ENCODE measurements at regions not wholly inside any gene's neighbourhood (a gene's known extent, or its start where the extent isn't known, plus 50 kb on each side); places are given as distances from the start of the nearest gene placed in this dataset.

GRCh38 chr3:82761858-82762257 is 1000.4 kb upstream of the GBE1 start (continued):
- TF ChIP-seq HMBOX1 (IDR thresholded peaks at IDR 0.05) (no peak), TFAM (CRISPR knock-in tag; conservative IDR thresholded peaks at IDR 0.05) (no peak)

GRCh38 chr3:82745544-82745943 is 984.1 kb upstream of the GBE1 start:
- no peaks in the 10 kb centered on the region for H3K36me3 ChIP-seq (ENCODE audit: control insufficient read depth, insufficient read depth, low read length)
- DNase-seq (ENCODE audit: extremely low read depth in 1 of 4, low spot score in 3 of 4) (no peak), ATAC-seq (no peak), FAIRE-seq (no peak)
- ChIA-PET CTCF (ENCODE audit: low intra/inter-chr PET ratio) (no interaction called here), POLR2A (no interaction called here)
- in situ Hi-C loops (cut with MboI) (no loop called here), intact Hi-C loops (cut with micrococcal nuclease) (no loop called here)
- H3K4me1 ChIP-seq (replicated peaks in 1 of 2; ENCODE audit: control insufficient read depth in 2 of 2, insufficient read depth in 2 of 2, low read length in 2 of 2), result no peaks in the 10 kb centered on the region
- WGBS (ENCODE audit: insufficient coverage, low coverage, missing lambda C conversion rate), result 0% methylated on average over 1 of the region's 1 CpG
- no peak overlapping the region for H3K27ac ChIP-seq (ENCODE audit: extremely low read depth, low read depth, low read length)
- BruUV-seq (replicated peaks), result no TSS peak
- no peak for TF ChIP-seq RBM15 (IDR thresholded peaks at IDR 0.05; ENCODE audit: insufficient read depth, low read length)
- TF ChIP-seq ZNF431 (CRISPR knock-in tag; IDR thresholded peaks at IDR 0.05), result no peak
- no peak overlapping the region for H3K4me3 ChIP-seq
- H3K9me1 ChIP-seq (ENCODE audit: control insufficient read depth, insufficient read depth, low read length), result no peaks in the 10 kb centered on the region
- H3K79me2 ChIP-seq (ENCODE audit: control insufficient read depth, insufficient read depth, low read length), result no peaks in the 10 kb centered on the region
- H3K9ac ChIP-seq (ENCODE audit: insufficient read depth in 1 of 2, low read depth in 2 of 2, low read length in 2 of 2), result no peak overlapping the region
- no peak overlapping the region for H2AFZ ChIP-seq (ENCODE audit: low read depth, low read length)
- no peaks in the 10 kb centered on the region for H3K9me3 ChIP-seq (replicated peaks; ENCODE audit: control insufficient read depth, insufficient read depth, low read depth, low read length)
- H3K4me2 ChIP-seq (ENCODE audit: insufficient read depth, low read length), result no peak overlapping the region
- no peaks in the 10 kb centered on the region for H4K20me1 ChIP-seq (replicated peaks; ENCODE audit: control insufficient read depth, insufficient read depth, low read length)
- no peaks in the 10 kb centered on the region for H3K27me3 ChIP-seq (ENCODE audit: control insufficient read depth in 2 of 2, insufficient read depth in 2 of 2, low read length in 2 of 2)

- intact Hi-C loops (cut with micrococcal nuclease) (no loop called here), in situ Hi-C loops (cut with MboI) (no loop called here)
- ATAC-seq, result no peak
- Histone ChIP-seq H3K79me2 (ENCODE audit: control insufficient read depth, insufficient read depth, low read length) (no peaks in the 10 kb centered on the region), H3K9ac (ENCODE audit: insufficient read depth in 1 of 2, low read depth in 2 of 2, low read length in 2 of 2) (no peak overlapping the region), H3K36me3 (ENCODE audit: control insufficient read depth, insufficient read depth, low read length) (no peaks in the 10 kb centered on the region), H2AFZ (ENCODE audit: low read depth, low read length) (no peak overlapping the region), H3K9me3 (replicated peaks; ENCODE audit: control insufficient read depth, insufficient read depth, low read depth, low read length) (no peaks in the 10 kb centered on the region), H3K4me3 (no peak overlapping the region), H3K9me1 (ENCODE audit: control insufficient read depth, insufficient read depth, low read length) (no peaks in the 10 kb centered on the region), H3K27ac (ENCODE audit: extremely low read depth, low read depth, low read length) (no peak overlapping the region), H3K4me2 (ENCODE audit: insufficient read depth, low read length) (no peak overlapping the region), H3K27me3 (ENCODE audit: control insufficient read depth in 2 of 2, insufficient read depth in 2 of 2, low read length in 2 of 2) (no peaks in the 10 kb centered on the region), H4K20me1 (replicated peaks; ENCODE audit: control insufficient read depth, insufficient read depth, low read length) (no peaks in the 10 kb centered on the region), H3K4me1 (replicated peaks in 1 of 2; ENCODE audit: control insufficient read depth in 2 of 2, insufficient read depth in 2 of 2, low read length in 2 of 2) (no peaks in the 10 kb centered on the region)
- DNase-seq (ENCODE audit: extremely low read depth in 1 of 4, low spot score in 3 of 4), result no peak
- ChIA-PET POLR2A (no interaction called here), CTCF (ENCODE audit: low intra/inter-chr PET ratio) (no interaction called here)
- BruUV-seq (replicated peaks), result no TSS peak
- FAIRE-seq, result no peak
- WGBS (ENCODE audit: insufficient coverage, low coverage, missing lambda C conversion rate), result 0% methylated on average over 5 of the region's 5 CpGs
- TF ChIP-seq ZFPM2 (CRISPR knock-in tag; IDR thresholded peaks at IDR 0.05) (no peak), NR2C2 (CRISPR knock-in tag; IDR thresholded peaks at IDR 0.05) (no peak), NR2C2 (tag; IDR thresholded peaks at IDR 0.05) (no peak), NCOR1 (IDR thresholded peaks at IDR 0.05) (no peak), NFIX (CRISPR knock-in tag; IDR thresholded peaks at IDR 0.05; ENCODE audit: low read depth) (no peak), GATAD2A (IDR thresholded peaks at IDR 0.05) (no peak)
Observed at GRCh38 chr3:82743196-82743595, 981.8 kb upstream of the GBE1 start.
